ENCODE measurements at regions not wholly inside any gene's neighbourhood (a gene's known extent, or its start where the extent isn't known, plus 50 kb on each side); places are given as distances from the start of the nearest gene placed in this dataset.

DNA sequence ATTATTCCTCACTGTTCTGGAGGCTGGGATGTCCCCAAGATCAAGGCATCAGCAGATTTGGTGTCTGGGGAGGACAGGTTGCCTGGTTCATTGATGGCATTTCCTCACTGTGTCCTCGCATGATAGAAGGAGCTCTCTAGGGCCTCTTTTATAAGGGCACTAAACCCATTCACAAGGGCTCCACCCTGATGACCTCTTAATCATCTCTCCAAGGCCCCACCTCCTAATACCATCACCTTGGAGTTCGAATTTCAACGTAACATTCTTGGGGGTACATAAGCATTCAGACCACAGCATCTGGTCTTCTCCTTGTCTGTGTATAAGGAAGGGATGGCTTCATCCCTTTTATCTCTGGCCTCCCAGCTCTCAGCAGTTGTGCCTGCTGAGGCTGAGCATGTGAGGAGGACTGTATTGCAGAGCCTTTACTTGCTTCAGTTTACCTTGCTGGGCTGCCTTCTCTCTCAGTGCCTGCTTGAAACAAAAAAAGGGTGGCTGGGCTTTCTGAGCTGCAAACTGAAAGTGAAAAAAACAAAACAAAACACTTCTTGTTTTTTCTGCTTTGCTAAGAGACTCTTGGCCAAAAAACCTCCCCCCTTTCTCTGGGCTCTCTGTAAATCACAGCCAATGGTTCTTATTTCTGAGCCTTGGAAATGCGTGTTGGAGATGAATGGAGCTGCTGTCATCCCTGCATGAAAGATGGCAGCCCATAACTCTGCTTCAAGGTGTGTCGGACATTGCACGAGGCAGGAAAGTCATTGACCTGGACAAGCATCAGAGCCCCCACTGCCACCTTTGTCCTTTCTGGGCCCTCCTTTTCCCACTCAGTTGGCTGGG lies 75.8 kb downstream of the RHOU start:
- Histone ChIP-seq H3K4me2 (ENCODE audit: low read length) (peak overlapping the region; percentile 48), H3K9ac (ENCODE audit: low read length) (no peak overlapping the region)

DNA sequence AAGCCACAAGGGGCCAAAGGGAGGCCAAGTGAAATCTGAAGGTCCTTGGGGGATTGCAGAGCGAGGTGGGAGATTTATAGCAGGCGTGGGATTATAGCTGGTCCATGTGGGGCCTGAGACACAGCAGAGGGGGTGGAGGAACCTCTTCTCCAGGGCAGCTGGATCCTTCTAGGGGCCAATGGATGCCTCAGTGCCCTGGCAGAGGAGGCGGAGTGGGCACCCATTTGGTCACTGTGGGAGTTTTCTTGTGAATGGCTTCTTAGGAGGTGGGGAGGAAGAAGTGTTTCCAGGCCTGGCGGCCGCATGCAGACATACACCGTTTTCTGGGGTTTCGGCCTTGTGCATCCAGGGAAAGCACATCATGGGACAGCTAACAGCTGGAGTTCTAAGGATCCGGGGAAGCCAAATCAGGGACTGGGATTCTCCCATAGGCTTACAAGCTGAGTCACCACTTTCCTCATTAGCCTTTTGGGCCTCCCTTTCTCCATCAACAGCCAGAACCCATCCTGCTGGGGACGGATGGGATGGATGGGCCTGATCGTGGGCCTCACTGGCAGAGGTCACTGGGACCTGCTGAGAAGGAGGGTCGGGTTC lies 76.5 kb downstream of the RHOU start:
- H3K9me3 ChIP-seq (ENCODE audit: insufficient read depth, low read length) = no peaks in the 10 kb centered on the region
- H3K36me3 ChIP-seq (replicated peaks; ENCODE audit: low read depth, low read length) = no peaks in the 10 kb centered on the region
- TF ChIP-seq, protein P1, sequence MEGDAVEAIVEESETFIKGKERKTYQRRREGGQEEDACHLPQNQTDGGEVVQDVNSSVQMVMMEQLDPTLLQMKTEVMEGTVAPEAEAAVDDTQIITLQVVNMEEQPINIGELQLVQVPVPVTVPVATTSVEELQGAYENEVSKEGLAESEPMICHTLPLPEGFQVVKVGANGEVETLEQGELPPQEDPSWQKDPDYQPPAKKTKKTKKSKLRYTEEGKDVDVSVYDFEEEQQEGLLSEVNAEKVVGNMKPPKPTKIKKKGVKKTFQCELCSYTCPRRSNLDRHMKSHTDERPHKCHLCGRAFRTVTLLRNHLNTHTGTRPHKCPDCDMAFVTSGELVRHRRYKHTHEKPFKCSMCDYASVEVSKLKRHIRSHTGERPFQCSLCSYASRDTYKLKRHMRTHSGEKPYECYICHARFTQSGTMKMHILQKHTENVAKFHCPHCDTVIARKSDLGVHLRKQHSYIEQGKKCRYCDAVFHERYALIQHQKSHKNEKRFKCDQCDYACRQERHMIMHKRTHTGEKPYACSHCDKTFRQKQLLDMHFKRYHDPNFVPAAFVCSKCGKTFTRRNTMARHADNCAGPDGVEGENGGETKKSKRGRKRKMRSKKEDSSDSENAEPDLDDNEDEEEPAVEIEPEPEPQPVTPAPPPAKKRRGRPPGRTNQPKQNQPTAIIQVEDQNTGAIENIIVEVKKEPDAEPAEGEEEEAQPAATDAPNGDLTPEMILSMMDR (IDR thresholded peaks at IDR 0.05; ENCODE audit: low read depth, low read length) = no peak
- no peak for TF ChIP-seq EZH2phosphoT487 (IDR thresholded peaks at IDR 0.05; ENCODE audit: low read depth)
- H3K4me1 ChIP-seq (ENCODE audit: low read length) = peaks cover 32% of the 10 kb centered on the region
- H3K9ac ChIP-seq (ENCODE audit: low read length) = no peak overlapping the region
- H2AFZ ChIP-seq (ENCODE audit: low read depth, low read length) = no peak overlapping the region
- H3K4me2 ChIP-seq (ENCODE audit: low read length) = no peak overlapping the region
- H3K4me3 ChIP-seq (ENCODE audit: low read length) = no peak overlapping the region
- H3K79me2 ChIP-seq (ENCODE audit: low read length) = no peaks in the 10 kb centered on the region
- no peaks in the 10 kb centered on the region for H4K20me1 ChIP-seq (ENCODE audit: insufficient read depth, low read length)
- H3K27ac ChIP-seq (ENCODE audit: low read length) = no peak overlapping the region
- peaks cover 46% of the 10 kb centered on the region for H3K27me3 ChIP-seq (ENCODE audit: low read depth, low read length)

More for the DNA sequence above, 75.8 kb downstream of the RHOU start:
- H3K4me3 ChIP-seq (ENCODE audit: low read length) = no peak overlapping the region
- H2AFZ ChIP-seq (ENCODE audit: low read depth, low read length) = peak overlapping the region; percentile 10; the same call in 1 of the 2 replicates
- H4K20me1 ChIP-seq (ENCODE audit: insufficient read depth, low read length) = no peaks in the 10 kb centered on the region
- no peaks in the 10 kb centered on the region for H3K36me3 ChIP-seq (replicated peaks; ENCODE audit: low read depth, low read length)
- H3K27ac ChIP-seq (ENCODE audit: low read length) = 0 out of 2 replicates have a peak overlapping the region, but pooled peaks have one; percentile 3
- peaks cover 47% of the 10 kb centered on the region for H3K27me3 ChIP-seq (ENCODE audit: low read depth, low read length)
- no peaks in the 10 kb centered on the region for H3K79me2 ChIP-seq (ENCODE audit: low read length)
- H3K9me3 ChIP-seq (ENCODE audit: insufficient read depth, low read length) = no peaks in the 10 kb centered on the region
- peaks cover 32% of the 10 kb centered on the region for H3K4me1 ChIP-seq (ENCODE audit: low read length)
- TF ChIP-seq, protein P1 (IDR thresholded peaks at IDR 0.05; ENCODE audit: low read depth, low read length) = no peak
- TF ChIP-seq EZH2phosphoT487 (IDR thresholded peaks at IDR 0.05; ENCODE audit: low read depth) = no peak

DNA sequence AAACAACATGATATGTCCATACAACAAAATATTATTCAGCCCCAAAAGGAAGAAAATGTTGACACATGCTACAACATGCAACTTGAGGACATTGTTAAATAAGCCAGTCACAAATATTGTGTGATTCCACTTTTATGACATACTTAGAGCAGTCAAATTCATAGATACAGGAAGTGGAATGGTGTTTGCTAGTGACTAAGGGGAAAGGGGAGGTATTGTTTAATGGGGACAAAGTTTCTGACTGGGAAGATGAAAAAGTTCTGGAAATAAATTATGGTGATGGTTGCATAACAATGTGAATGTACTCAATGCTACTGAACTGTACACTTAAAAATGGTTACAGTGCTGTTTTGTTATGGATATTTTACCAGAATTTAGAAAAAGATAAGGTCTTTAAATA lies 77.7 kb downstream of the RHOU start:
- Histone ChIP-seq H3K4me3 (ENCODE audit: low read length) (no peak overlapping the region), H3K9me3 (ENCODE audit: insufficient read depth, low read length) (no peaks in the 10 kb centered on the region), H3K4me1 (ENCODE audit: low read length) (peaks cover 26% of the 10 kb centered on the region), H3K9ac (ENCODE audit: low read length) (no peak overlapping the region), H3K27ac (ENCODE audit: low read length) (no peak overlapping the region), H2AFZ (ENCODE audit: low read depth, low read length) (no peak overlapping the region), H3K79me2 (ENCODE audit: low read length) (no peaks in the 10 kb centered on the region), H4K20me1 (ENCODE audit: insufficient read depth, low read length) (no peaks in the 10 kb centered on the region), H3K4me2 (ENCODE audit: low read length) (no peak overlapping the region), H3K36me3 (replicated peaks; ENCODE audit: low read depth, low read length) (no peaks in the 10 kb centered on the region), H3K27me3 (ENCODE audit: low read depth, low read length) (peaks cover 44% of the 10 kb centered on the region)
- TF ChIP-seq, protein P1 (IDR thresholded peaks at IDR 0.05; ENCODE audit: low read depth, low read length) = no peak
- no peak for TF ChIP-seq EZH2phosphoT487 (IDR thresholded peaks at IDR 0.05; ENCODE audit: low read depth)

DNA sequence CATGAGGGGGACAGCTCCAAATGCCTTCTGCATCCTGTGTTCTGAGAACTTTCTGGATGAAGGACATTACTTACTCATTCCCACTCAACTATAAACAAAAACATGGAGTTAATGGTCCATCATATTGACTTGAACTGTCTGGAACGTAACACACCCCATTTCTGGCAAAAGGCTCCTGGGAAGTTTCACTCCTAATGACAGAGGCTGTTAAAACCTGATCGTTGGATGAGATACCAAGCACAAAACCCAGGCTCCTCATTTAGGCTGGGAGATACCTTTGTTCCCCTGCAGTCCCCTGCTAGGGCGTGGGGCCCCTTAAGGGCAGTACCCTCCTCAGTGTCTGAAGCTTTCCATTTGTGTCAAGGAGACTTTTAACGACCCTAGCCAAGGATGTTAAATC lies 78.9 kb downstream of the RHOU start:
- Histone ChIP-seq H3K4me3 (ENCODE audit: low read length) (no peak overlapping the region), H3K36me3 (replicated peaks; ENCODE audit: low read depth, low read length) (no peaks in the 10 kb centered on the region), H2AFZ (ENCODE audit: low read depth, low read length) (no peak overlapping the region), H3K4me2 (ENCODE audit: low read length) (no peak overlapping the region), H3K9ac (ENCODE audit: low read length) (no peak overlapping the region), H3K79me2 (ENCODE audit: low read length) (no peaks in the 10 kb centered on the region), H3K9me3 (ENCODE audit: insufficient read depth, low read length) (no peaks in the 10 kb centered on the region), H4K20me1 (ENCODE audit: insufficient read depth, low read length) (no peaks in the 10 kb centered on the region), H3K27ac (ENCODE audit: low read length) (no peak overlapping the region), H3K4me1 (ENCODE audit: low read length) (peaks cover 24% of the 10 kb centered on the region), H3K27me3 (ENCODE audit: low read depth, low read length) (peaks cover 43% of the 10 kb centered on the region)
- TF ChIP-seq EZH2phosphoT487 (IDR thresholded peaks at IDR 0.05; ENCODE audit: low read depth) = no peak
- TF ChIP-seq, protein P1 (IDR thresholded peaks at IDR 0.05; ENCODE audit: low read depth, low read length) = no peak

Data from OCI-LY3 (cell line).